HFFc6 (cell line): ENCODE measurements at regions not wholly inside any gene's neighbourhood (a gene's known extent, or its start where the extent isn't known, plus 50 kb on each side); places are given as distances from the start of the nearest gene placed in this dataset.

Experiments
- DNase-seq: peaks from one replicate; pipeline ENCODE4 v3.0.0-alpha.2; 2018
- H3K27ac Mint-ChIP-seq: 2 replicates; pipeline ENCODE4 v1.8.0; 2020; ENCODE audit warnings: mild to moderate bottlenecking, mixed read lengths
- H3K27me3 Mint-ChIP-seq: 2 replicates; pipeline ENCODE4 v1.8.0; 2021; ENCODE audit warnings: mild to moderate bottlenecking, moderate library complexity, mixed read lengths; ENCODE audit not compliant: insufficient read depth
- H3K36me3 Mint-ChIP-seq: 2 replicates; pipeline ENCODE4 v1.8.0; 2021; ENCODE audit warnings: low read depth, mixed read lengths
- H3K4me1 Mint-ChIP-seq: 2 replicates; pipeline ENCODE4 v1.8.0; 2020; ENCODE audit warnings: low read depth, mixed read lengths
- H3K4me3 Mint-ChIP-seq: 2 replicates; pipeline ENCODE4 v1.8.0; 2020; ENCODE audit warnings: mild to moderate bottlenecking, moderate library complexity, mixed read lengths
- H3K9me3 Mint-ChIP-seq: 2 replicates; pipeline ENCODE4 v1.8.0; 2020; ENCODE audit warnings: mild to moderate bottlenecking, mixed read lengths
- CTCF ChIP-seq: fragments of 200-600 bp; sonication (generic); IDR thresholded peaks from 2 replicates; pipeline ENCODE4 v1.5.0; 2021; ENCODE audit warnings: antibody characterized with exemption, mild to moderate bottlenecking

GRCh38 chr1:99086057-99086456, 81.4 kb upstream of the PLPPR5 start:
- DNase-seq = no peak
- no peak for TF ChIP-seq CTCF
- Mint-ChIP-seq H3K36me3 (no peaks in the 10 kb centered on the region), H3K4me3 (no peak overlapping the region), H3K9me3 (peaks cover 6% of the 10 kb centered on the region; the same call in 1 of the 2 replicates), H3K4me1 (no peaks in the 10 kb centered on the region), H3K27me3 (no peaks in the 10 kb centered on the region; the same call in none of the 2 replicates), H3K27ac (no peak overlapping the region)

GRCh38 chr1:99098589-99098988, 93.9 kb upstream of the PLPPR5 start:
- H3K4me3 Mint-ChIP-seq = no peak overlapping the region

GRCh38 chr1:99106274-99106673, 101.6 kb upstream of the PLPPR5 start:
- no peak for DNase-seq
- H3K27me3 Mint-ChIP-seq = no peaks in the 10 kb centered on the region
- TF ChIP-seq CTCF = no peak
- H3K4me3 Mint-ChIP-seq = no peak overlapping the region
- no peak overlapping the region for H3K27ac Mint-ChIP-seq
- H3K9me3 Mint-ChIP-seq = no peaks in the 10 kb centered on the region; the same call in 1 of the 2 replicates
- no peaks in the 10 kb centered on the region for H3K4me1 Mint-ChIP-seq
- no peaks in the 10 kb centered on the region for H3K36me3 Mint-ChIP-seq

More at GRCh38 chr1:99098589-99098988, 93.9 kb upstream of the PLPPR5 start:
- Mint-ChIP-seq H3K36me3 (no peaks in the 10 kb centered on the region), H3K27ac (no peak overlapping the region), H3K4me1 (no peaks in the 10 kb centered on the region), H3K27me3 (no peaks in the 10 kb centered on the region), H3K9me3 (peaks cover 9% of the 10 kb centered on the region)
- no peak for TF ChIP-seq CTCF
- no peak for DNase-seq

- H3K4me3 Mint-ChIP-seq = no peak overlapping the region
- no peak for DNase-seq
- no peak for TF ChIP-seq CTCF
- no peaks in the 10 kb centered on the region for H3K36me3 Mint-ChIP-seq
- H3K27me3 Mint-ChIP-seq = no peaks in the 10 kb centered on the region
- no peaks in the 10 kb centered on the region; the same call in 1 of the 2 replicates for H3K9me3 Mint-ChIP-seq
- no peak overlapping the region for H3K27ac Mint-ChIP-seq
- H3K4me1 Mint-ChIP-seq = no peaks in the 10 kb centered on the region
Measured at GRCh38 chr1:99107680-99108079, 103.0 kb upstream of the PLPPR5 start.

- Mint-ChIP-seq H3K27ac (no peak overlapping the region), H3K4me3 (no peak overlapping the region), H3K4me1 (no peaks in the 10 kb centered on the region), H3K36me3 (no peaks in the 10 kb centered on the region), H3K9me3 (no peaks in the 10 kb centered on the region; the same call in 1 of the 2 replicates), H3K27me3 (no peaks in the 10 kb centered on the region)
- TF ChIP-seq CTCF = no peak
- DNase-seq = no peak
Measured at GRCh38 chr1:99110140-99111041, 105.7 kb upstream of the PLPPR5 start.
